ENCODE measurements at regions not wholly inside any gene's neighbourhood (a gene's known extent, or its start where the extent isn't known, plus 50 kb on each side); places are given as distances from the start of the nearest gene placed in this dataset.
A peak's percentile ranks its signal among the peaks of the same experiment; 100 is the strongest.
"Not testable (repeated sequence)": the region's sequence is repeated elsewhere in the genome, so short reads cannot be mapped to it uniquely, and the experiment has no call there.

DNA sequence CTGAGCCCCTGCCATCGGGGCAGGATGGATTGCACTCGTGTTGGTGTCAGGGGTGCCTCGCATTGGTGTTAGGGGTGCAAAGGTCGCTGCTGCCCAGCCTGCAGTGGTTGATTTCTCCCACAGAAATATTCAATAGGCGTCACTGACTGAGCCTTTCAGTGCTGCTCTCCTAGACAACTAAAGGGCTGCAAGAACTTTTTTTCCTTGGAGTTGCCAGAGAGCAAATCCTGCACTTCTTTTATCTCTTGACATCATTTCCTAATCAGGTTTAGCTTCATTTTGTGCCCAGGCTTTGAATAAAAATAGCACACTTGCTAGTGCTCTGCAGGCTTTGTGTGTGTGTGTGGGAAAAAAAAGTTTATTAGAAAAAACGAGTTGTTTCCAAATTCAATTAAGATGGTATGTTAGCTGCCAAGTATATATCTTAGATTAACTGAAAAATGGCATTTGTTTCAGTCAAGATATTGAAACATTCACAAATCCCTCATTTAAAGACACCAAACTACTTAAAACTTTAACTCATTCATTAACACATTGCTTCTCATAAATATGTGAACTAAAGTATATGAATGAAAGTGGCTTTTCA is 125.6 kb downstream of the SOCS6 start:
- DNase-seq = no peak

DNA sequence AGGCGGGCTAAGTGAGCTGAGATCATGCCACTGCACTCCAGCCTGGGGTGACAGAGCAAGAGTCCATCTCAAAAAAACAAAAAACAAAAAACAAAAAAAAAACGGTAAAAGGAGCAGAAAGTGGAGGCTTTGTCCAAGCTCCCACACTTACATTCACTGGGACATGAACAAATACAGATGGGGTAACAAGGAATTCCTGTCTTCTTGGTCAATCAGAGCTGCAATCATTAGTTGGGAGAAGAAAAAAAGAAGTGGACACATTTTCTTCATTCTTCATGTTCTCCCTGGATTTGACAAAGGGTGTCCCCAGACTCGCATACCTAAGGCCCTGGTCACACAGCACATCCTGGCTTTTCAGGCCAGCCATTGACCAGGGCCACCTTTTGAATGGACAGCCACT is 124.6 kb downstream of the SOCS6 start:
- no peak for DNase-seq

DNA sequence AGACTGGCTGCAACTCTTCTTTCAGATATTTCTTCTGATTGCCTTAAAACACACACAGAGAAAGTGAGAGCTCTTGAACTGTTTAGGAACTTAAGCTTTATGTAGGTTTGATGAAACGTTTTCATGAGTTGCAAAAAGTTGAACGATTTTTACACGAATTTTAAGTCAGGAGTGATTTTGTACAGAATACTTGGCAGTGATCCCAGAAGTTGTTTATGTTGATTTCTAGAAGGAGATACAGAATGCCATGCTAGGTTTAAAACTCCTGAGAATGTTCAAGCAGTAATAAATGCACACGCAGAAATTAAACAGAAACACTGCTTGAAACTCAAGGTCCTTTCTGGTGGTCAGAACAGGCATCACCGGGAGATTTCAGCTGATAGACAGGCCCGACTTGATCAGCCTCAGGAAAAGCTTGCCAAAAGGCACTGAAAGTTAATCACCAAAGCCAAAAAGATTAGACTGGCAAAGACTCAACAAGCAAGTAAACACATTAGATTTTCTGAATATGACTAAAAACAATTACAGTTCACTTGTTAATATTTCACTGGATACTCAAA is 123.1 kb downstream of the SOCS6 start:
- no peak for DNase-seq

DNA sequence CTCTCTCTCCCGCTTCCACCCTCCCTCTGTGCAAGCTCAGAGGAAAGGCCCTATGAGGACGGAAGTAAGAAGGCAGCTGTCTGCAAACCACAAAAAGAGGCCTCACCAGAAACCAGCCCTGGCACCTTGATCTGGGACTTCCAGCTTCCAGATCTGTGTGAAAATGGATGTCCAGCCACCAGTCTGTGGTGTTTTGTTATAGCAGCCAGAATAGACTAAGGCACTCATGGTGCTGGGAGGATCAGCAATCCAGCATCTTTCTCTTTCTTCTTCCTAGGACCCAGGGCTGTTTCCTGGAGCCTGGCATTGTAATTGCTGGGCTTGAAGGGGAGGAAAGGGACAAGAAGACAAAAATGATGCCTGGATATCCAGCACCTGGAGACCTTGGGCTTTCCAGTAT is 122.5 kb downstream of the SOCS6 start:
- DNase-seq = no peak

DNA sequence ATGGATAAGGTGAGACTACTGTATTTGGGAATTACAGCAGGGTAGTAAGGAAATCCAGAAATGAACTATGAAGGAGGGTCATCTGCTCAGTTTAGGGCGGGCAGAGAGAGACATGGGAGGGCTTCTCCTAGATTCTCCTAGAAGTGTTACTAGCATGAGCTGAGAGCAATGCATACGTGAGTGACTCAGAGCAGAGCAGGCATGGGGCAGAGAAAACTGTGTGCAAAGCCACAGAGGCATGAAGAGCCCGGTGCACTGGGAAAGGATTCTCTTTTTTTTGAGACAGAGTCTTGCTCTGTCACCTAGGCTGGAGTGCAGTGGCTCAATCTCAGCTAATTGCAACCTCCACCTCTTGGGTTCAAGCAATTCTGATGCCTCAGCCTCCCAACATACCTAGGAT is 116.2 kb downstream of the SOCS6 start:
- no peak for DNase-seq

DNA sequence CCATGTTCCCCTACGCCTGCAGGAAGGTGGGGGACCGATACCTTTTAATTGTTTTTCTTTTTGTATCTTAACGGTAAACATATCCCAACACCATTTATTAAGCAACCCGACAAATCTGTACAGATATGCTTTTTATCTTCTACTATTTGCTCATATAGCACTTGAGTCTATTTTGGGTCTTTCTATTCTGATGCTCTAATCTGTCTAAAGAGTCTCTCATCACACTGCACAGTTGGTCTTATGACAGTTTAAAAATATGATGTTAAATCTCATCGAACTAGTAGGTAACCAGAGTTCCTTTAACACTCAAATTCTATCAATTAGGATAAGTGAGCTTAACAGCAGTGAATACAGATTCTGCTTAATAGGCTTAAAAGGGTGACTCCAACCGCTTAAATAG is 111.6 kb downstream of the SOCS6 start:
- DNase-seq = no peak

DNA sequence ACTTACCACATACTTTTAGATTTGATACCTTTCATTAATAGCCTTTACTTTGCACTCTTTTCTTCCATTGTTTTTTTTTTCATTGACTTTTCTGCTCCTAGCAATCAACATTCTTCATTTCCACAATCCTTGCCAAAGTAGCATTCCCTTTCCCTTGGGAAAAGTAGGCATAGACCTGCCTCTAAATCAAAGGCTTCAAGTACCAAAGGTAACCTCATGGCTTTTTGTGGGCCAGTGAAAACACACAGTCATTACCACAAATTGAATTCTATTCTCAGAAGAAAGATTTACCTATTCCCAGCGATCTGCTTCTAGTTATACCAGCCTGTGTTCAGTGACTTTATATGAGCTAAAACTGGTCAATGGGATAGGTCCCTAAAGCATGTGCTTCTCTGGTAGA is 109.2 kb downstream of the SOCS6 start:
- DNase-seq = no peak

DNA sequence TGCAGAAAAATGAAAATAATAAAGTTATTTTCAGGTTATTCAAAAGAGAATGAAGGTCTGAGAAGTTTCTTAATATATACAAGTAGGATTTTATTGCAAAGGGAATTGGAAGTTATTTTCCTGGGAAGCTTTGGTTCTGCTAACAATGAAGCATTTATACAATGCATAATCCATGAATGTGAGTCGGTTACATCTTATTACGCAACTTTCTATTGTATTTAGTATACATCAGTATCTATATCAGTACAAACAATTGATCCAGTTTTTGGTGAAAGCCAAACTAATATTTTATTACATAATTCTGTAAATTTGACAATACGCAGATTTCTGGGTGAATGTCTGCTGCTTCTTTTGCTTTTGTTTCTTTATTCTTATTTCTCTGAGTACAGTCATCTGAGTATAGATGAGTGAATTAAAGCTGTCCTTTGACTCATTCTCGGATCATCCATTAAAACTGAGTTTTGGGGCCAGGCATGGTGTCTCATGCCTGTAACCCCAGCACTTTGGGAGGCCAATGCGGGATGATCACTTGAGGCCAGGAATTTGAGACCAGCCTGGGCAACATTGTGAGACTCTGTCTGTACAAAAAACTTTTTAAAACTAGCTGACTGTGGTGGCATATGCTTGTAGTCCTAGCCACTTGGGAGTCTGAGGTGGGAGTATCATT is 108.5 kb downstream of the SOCS6 start:
- no peak for DNase-seq

DNA sequence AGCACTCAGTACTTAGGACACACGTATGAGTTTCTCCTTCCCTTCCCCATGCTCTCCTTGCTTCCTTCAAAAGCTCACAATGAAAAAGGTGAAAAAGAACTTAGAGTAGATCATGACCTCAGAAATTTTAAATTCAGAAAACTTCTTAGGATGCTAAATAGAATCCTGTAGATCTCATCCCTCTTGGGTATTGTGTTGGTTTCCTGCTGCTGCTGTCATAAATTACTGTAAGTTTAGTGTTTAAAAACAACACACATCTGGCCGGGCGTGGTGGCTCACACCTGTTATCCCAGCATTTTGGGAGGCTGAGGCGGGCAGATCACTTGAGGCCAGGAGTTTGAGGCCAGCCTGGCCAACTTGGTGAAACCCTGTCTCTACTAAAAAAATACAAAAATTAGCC is 106.9 kb downstream of the SOCS6 start:
- DNase-seq = not testable (repeated sequence)

DNA sequence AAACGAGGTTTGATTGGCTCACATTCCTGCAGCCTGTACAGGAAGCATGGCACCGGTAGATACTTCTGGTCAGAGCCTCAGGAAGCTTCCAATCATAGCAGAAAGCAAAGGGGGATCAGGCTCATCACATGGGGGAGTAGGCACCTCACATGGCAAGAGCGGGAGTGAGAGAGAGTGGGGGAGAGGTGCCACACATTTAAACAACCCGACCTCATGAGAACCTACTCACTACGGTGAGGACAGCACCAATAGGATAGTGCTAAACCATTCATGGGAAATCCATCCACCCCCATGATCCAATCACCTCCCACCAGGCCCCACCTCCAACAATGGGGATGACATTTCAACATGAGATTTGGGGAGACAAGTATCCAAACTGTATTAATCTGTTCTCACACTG is 105.8 kb downstream of the SOCS6 start:
- no peak for DNase-seq

DNA sequence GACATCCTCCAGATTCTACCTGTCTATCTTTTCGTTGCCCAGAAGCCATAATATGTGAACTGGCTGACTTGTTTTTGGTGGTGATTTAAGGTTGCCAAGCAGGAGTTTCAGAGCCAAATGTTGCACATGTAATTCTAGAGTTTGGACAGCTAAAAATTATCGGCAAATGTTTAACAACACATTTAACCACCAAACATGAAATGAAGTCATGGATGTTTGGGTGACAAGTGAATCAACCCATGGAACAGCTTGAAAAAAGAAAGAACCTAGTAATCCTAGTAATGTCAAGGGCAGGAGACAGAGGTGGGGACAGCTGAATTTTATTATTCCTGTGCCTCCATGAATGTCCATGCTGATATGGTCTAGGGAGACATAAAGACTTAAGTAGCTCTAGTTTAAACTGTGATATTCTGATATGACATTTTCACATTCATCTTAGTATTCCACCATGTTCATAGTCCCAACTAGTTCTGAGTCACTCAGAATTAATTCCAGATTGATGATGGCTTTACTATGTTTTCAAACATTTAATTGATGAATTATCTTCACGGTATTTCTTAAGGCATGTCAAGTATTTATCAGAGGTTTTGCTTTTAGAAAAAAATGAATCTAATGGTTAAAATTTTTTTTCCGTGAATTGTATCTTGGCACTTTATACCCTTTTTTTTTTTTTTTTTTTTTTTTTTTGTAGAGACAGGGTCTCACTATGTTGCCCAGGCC is 101.7 kb downstream of the SOCS6 start:
- DNase-seq = no peak

DNA sequence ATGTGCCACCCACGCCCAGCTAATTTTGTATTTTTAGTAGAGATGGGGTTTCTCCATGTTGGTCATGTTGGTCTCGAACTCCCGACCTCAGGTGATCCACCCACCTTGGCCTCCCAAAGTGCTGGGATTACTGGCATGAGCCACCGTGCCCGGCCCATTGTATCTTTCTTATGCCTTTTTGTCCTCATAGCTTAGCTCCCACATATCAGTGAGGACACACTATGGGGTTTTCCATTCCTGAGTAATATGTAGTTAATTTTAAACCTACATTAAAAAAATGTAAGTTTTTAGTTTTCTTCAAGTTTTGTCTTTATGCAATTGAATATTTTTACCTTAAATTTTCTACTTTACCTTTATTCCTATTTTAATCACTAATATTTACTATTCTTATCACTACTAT is 100.2 kb downstream of the SOCS6 start:
- DNase-seq = not testable (repeated sequence)

DNA sequence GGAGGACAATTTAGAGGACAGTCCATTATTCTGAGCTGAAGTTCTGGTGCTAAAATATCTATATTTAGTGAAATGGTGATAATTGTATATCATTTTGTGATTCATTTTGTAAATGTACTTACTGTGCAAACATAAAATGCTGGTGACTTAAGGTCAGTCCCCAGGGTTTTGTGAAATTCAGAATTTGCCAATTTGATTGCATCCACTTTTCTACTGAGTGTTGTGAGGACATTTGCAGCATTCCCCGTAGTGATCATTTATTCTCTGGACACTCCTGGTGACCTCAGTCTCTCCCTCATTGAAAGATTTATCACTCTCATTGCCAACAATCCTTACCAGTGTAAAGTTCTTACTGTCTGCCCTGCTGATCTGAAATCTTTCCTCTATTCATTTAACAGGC is 98.2 kb downstream of the SOCS6 start:
- no peak for DNase-seq

DNA sequence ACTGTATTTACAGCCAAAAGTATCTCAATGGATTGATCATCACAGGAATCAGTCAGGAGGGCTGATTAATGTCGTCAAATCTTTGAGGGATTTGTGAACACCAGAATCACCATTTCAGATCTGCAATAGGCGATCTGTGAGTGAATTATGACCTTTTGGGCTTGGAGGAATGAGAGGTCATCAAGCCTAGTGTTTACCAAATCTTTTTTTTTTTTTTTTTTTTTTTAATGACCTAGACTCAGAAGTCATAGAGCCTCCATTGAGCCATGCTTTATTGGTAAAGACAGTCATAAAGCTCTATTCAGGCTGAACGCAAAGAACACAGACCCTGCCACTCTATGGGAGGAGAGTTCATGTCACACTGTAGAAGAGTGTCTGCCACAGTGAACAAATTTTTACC is 97.7 kb downstream of the SOCS6 start:
- DNase-seq = no peak

DNA sequence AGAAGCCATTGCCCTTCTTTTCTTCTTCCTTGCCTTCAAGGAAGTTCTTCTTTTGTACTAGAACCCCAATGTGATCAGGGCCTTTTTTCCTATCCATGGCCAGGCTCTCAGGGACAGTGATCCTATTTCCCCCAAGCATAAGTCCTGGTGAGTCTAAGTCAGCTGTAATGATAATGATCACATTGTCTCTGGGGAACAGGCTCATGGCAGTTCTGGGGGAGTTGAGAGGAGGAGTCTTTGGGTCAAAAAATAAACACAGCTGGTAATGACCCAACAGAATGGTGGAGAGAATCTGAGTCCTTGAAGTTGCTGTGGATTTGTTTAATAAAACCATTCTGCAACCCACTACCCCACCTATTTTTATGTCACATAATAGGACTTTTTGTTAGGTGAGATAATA is 96.6 kb downstream of the SOCS6 start:
- DNase-seq = no peak

DNA sequence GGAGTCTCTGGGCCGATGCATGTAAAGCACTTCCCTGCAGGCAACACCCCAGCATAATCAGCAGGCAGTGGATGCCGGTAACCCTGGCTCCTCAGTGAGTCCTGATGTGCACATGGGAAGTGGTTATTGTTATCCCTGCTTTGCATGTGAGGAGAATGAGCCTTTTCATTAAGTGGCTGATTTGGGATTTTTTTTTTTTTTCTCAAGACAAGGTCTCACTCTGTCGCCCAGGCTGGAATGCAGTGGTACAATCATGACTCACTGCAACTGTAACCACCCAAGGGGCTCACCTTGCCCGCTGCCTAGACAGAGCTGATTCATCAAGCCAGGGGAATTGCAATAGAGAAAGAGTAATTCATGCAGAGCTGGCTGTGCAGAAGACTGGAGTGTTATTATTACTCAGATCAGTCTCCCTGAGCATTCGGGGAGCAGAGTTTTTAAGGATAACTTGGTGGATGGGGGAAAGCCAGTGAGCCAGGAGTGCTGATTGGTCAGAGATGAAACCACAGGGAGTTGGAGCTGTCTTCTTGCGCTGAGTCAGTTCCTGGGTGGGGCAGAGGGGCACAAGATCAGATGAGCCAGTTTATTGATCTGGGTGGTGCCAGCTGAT is 95.4 kb downstream of the SOCS6 start:
- DNase-seq = no peak

DNA sequence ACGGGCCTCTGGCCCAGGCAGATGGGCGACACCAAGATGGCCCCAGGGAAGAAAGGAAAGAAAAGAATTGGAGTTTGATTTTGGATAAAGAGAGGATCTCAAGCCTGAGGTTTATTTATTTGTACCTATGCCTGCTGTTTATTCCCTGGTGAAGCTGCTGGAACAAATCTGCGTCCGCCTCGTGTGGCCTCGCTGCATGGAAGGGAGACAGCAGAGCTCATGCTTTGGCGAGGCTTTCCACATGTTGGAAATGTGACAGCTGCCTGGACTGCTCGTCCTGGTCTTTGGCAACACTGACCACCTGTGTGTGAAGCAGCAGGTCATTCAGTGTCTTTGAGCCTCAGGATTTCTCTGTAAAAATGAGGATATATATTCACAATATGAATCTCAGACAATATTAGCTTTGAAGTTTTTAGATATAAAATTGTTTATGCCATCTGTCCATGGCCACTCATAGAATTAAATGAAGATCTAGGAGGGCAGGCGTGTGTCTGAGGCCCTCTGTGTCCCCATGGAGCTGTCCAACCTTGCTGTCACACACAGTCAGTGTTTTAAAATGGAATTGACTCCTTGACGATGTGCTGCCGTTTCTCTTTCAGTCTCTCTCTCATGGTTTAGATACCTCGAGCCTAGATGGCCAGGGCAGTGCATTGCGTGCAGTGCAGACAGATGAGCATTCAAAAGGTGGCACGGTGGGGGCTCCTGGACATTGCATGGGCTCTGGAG is 94.3 kb downstream of the SOCS6 start:
- no peak for DNase-seq

DNA sequence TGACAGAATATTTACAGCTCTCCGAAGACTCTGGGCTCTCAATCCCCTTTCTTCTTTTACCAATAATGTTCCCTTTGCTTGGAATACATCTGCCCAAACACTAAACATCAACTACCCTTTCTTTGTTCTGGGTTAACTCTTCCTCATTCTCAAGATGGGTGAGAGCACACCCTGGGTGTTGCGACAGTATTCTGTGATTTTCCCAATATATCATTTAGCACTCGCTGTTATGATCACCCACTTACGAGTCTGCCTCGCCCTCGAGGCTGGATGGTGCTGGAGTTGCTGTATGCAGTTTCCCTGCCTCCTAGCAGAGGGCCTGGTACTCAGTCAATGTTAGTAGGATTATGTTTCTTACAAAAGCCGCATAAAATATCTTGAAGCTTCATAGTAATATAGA is 93.2 kb downstream of the SOCS6 start:
- DNase-seq = peak; percentile 24 to 67 (median 58)

DNA sequence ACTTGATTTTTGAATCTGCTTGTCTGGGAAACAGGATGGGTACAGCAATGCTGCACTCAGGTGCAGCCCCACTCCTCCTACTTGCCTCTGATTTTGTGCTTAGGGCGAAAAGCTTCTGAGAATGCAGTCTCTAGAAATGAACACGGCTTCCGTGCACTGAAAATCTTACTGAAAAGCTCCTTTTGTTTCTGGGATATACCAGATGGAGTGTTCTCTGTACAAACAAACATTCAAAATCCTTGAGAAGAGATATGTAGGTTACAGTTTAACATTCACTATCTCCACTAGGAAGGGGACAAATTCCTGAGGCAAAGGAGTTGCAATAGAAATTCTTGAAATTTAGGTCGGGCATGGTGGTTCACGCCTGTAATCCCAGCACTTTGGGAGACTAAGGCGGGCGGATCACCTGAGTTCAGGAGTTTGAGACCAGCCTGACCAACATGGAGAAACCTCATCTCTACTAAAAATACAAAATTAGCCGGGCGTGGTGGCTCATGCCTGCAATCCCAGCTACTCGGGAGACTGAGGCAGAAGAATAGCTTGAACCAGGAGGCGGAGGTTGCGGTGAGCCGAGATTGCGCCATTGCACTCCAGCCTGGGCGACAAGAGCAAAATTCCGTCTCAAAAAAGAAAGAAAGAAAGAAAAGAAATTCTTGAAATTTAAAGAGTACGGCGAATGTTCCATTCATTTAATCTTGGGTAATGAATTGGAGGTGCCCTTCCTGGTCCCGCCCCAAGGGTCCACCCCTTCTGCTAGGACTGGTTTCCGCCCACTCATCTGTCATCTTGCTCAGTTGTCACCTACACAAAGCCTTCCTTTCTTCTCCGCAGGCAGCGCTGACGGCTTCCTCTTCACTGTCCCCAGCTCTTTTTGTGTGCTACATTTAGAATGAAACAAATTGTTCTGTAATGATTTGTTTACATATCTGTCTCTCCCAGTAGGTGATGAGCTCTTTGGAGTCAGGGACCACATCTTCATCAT is 92.4 kb downstream of the SOCS6 start:
- peak; percentile 28 to 67 (median 56) for DNase-seq
